HCT116 (cell line): ENCODE measurements at regions not wholly inside any gene's neighbourhood (a gene's known extent, or its start where the extent isn't known, plus 50 kb on each side); places are given as distances from the start of the nearest gene placed in this dataset.

Source experiments
- ATAC-seq: fragments of 200-7000 bp; cut with Tn5 transposase; 2 replicates; pipeline ENCODE4 v1.9.1; 2020; ENCODE audit warnings: mild to moderate bottlenecking, moderate library complexity
- BruUV-seq: library from RNA; stranded (reverse); fragments of 400-500 nt; replicated peaks from 2 replicates; lab custom pipeline; 2021; lab: Mats Ljungman, UMichigan
- CTCF ChIA-PET: fragments of 300-600 bp; sonication (Branson Sonifier 250); formaldehyde crosslinking; loops from one replicate; lab custom pipeline; 2021; ENCODE audit warnings: antibody characterized with exemption; lab: Charles Lee
- POLR2A ChIA-PET: fragments of 300-600, 350-600 bp; sonication (Branson Sonifier 250); formaldehyde crosslinking; loops from one replicate; lab custom pipeline; 2021; ENCODE audit warnings: antibody characterized with exemption; lab: Charles Lee
- RAD21 ChIA-PET, 2 experiments: fragments of 300-600 bp; sonication (Branson Sonifier 250); formaldehyde crosslinking; loops; one replicate each; lab custom pipeline; 2023; ENCODE audit warnings: low total read pairs in 2 of 2; ENCODE audit not compliant: uncharacterized antibody in 2 of 2, unreplicated experiment in 2 of 2, low non-redundant PET in 1 of 2; lab: Charles Lee
- DNase-seq: peaks from one replicate; pipeline ENCODE4 v3.0.0-alpha.2; 2010; ENCODE audit warnings: low read depth, low spot score
- H2AFZ ChIP-seq: fragments of 200-600 bp; shearing (Covaris generic), sonication (generic); 2 replicates; pipeline ENCODE4 v1.6.1; 2017; ENCODE audit warnings: low read depth, mixed run types, mixed read lengths, antibody characterized with exemption, low read length; ENCODE audit not compliant: poor library complexity, severe bottlenecking
- H3K27ac ChIP-seq: 2 replicates; pipeline ENCODE4 v1.5.1; 2012; ENCODE audit warnings: low read depth, low read length
- H3K27me3 ChIP-seq: fragments of 200-600 bp; sonication (generic); 2 replicates; pipeline ENCODE4 v1.6.1; 2016; ENCODE audit warnings: mixed run types, low read length, mixed read lengths; ENCODE audit not compliant: insufficient read depth
- H3K36me3 ChIP-seq, 2 experiments: fragments of 200-500 bp in 1 of 2; fragments of 200-600 bp in 1 of 2; sonication (Bioruptor generic) in 1 of 2; sonication (generic) in 1 of 2; 2 replicates each; pipeline versions ENCODE4 v1.5.1 to v1.6.1; 2014 to 2016; ENCODE audit warnings: low read length in 2 of 2, inconsistent platforms in 1 of 2, mixed read lengths in 1 of 2, mixed run types in 1 of 2; ENCODE audit not compliant: insufficient read depth in 2 of 2, control insufficient read depth in 1 of 2
- H3K4me1 ChIP-seq, 2 experiments: fragments of 200-600 bp in 1 of 2; sonication (generic) in 1 of 2; 2 replicates each; pipeline versions ENCODE4 v1.5.1 to v1.6.1; 2012 to 2017; ENCODE audit warnings: low read length in 2 of 2, inconsistent platforms in 1 of 2, mild to moderate bottlenecking in 1 of 2, mixed read lengths in 1 of 2, mixed run types in 1 of 2, moderate library complexity in 1 of 2; ENCODE audit not compliant: insufficient read depth in 2 of 2, control insufficient read depth in 1 of 2
- H3K4me2 ChIP-seq: fragments of 200-600 bp; sonication (generic); 2 replicates; pipeline ENCODE4 v1.6.1; 2017; ENCODE audit warnings: mixed run types, low read length, mixed read lengths
- H3K4me3 ChIP-seq, 2 experiments: fragments of 200-600 bp in 1 of 2; sonication (generic) in 1 of 2; replicated peaks in 1 of 2; 2 replicates each; pipeline ENCODE4 v1.5.1; 2011 to 2016; ENCODE audit warnings: low read length in 2 of 2, control low read depth in 1 of 2, low read depth in 1 of 2, mild to moderate bottlenecking in 1 of 2, mixed read lengths in 1 of 2, mixed run types in 1 of 2
- H3K79me2 ChIP-seq: fragments of 200-600 bp; sonication (generic); 2 replicates; pipeline ENCODE4 v1.6.1; 2017; ENCODE audit warnings: mild to moderate bottlenecking, mixed run types, low read length, moderate library complexity, mixed read lengths; ENCODE audit not compliant: insufficient read depth
- H3K9ac ChIP-seq: fragments of 200-600 bp; sonication (generic); 2 replicates; pipeline ENCODE4 v1.6.1; 2016; ENCODE audit warnings: low read length, mixed read lengths
- H3K9me2 ChIP-seq: fragments of 200-600 bp; sonication (generic), shearing (Covaris generic); 2 replicates; pipeline ENCODE4 v1.6.1; 2017; ENCODE audit warnings: mixed run types, mild to moderate bottlenecking, moderate library complexity; ENCODE audit not compliant: insufficient read depth
- H3K9me3 ChIP-seq, 2 experiments: fragments of 200-500 bp in 1 of 2; fragments of 200-600 bp in 1 of 2; sonication (Bioruptor generic) in 1 of 2; sonication (generic) in 1 of 2; 2 replicates each; pipeline ENCODE4 v1.6.1; 2014 to 2017; ENCODE audit warnings: low read length in 2 of 2, mixed read lengths in 2 of 2, inconsistent platforms in 1 of 2, low read depth in 1 of 2, mild to moderate bottlenecking in 1 of 2, mixed run types in 1 of 2, moderate library complexity in 1 of 2; ENCODE audit not compliant: control insufficient read depth in 1 of 2, insufficient read depth in 1 of 2
- H4K20me1 ChIP-seq: fragments of 200-600 bp; sonication (generic), shearing (Covaris generic); 2 replicates; pipeline ENCODE4 v1.6.1; 2017; ENCODE audit warnings: mixed run types, mild to moderate bottlenecking, moderate library complexity; ENCODE audit not compliant: insufficient read depth
- EGR1 ChIP-seq: IDR thresholded peaks from 2 replicates; pipeline ENCODE4 v1.6.1; 2012; ENCODE audit warnings: low read depth
- EZH2 ChIP-seq: fragments of 200-600 bp; sonication (generic); IDR thresholded peaks from 2 replicates; pipeline ENCODE4 v1.6.1; 2017; ENCODE audit warnings: antibody characterized with exemption, mixed run types
- EZH2phosphoT487 ChIP-seq: fragments of 200-600 bp; IDR thresholded peaks from 2 replicates; pipeline ENCODE4 v1.6.1; 2018; ENCODE audit warnings: antibody characterized with exemption, borderline replicate concordance
- FOSL1 ChIP-seq: IDR thresholded peaks from 2 replicates; pipeline ENCODE4 v1.6.1; 2012; ENCODE audit warnings: low read depth
- JUND ChIP-seq: IDR thresholded peaks from 2 replicates; pipeline ENCODE4 v1.6.1; 2012
- POLR2A ChIP-seq: IDR thresholded peaks from 2 replicates; pipeline ENCODE4 v1.7.0; 2011; ENCODE audit warnings: borderline replicate concordance; ENCODE audit not compliant: insufficient read depth, insufficient read length; ENCODE audit errors: extremely low read depth
- POLR2AphosphoS5 ChIP-seq: IDR thresholded peaks from 2 replicates; pipeline ENCODE4 v1.6.1; 2011; ENCODE audit warnings: mild to moderate bottlenecking, low read depth, low read length, moderate library complexity
- RAD21 ChIP-seq: IDR thresholded peaks from 2 replicates; pipeline ENCODE4 v1.6.1; 2012; ENCODE audit warnings: low read depth, mild to moderate bottlenecking
- SIN3A ChIP-seq: IDR thresholded peaks from 2 replicates; pipeline ENCODE4 v1.6.1; 2012; ENCODE audit warnings: low read depth
- SRF ChIP-seq: IDR thresholded peaks from 2 replicates; pipeline ENCODE4 v1.6.1; 2012; ENCODE audit warnings: low read depth
- YY1 ChIP-seq: IDR thresholded peaks from 2 replicates; pipeline ENCODE4 v1.6.1; 2011; ENCODE audit warnings: low read length, low read depth, moderate library complexity, mild to moderate bottlenecking; ENCODE audit not compliant: insufficient replicate concordance; ENCODE audit errors: extremely low read depth
- intact Hi-C: fragments of 100-400 bp; cut with micrococcal nuclease; formaldehyde crosslinking; loops from 2 replicates; pipeline ENCODE4 v1.10.0; 2022
- TF ChIP-seq, protein P1 (sequence below), 3 experiments: fragments of 200-600 bp in 1 of 3; sonication (generic) in 1 of 3; IDR thresholded peaks in 2 of 3; conservative IDR thresholded peaks in 1 of 3; 2 replicates each; pipeline ENCODE4 v1.5.1; 2012 to 2017; ENCODE audit warnings: low read depth in 2 of 3, low read length in 2 of 3, antibody characterized with exemption in 1 of 3, borderline replicate concordance in 1 of 3, control low read depth in 1 of 3, mild to moderate bottlenecking in 1 of 3, mixed read lengths in 1 of 3, mixed run types in 1 of 3, moderate library complexity in 1 of 3; ENCODE audit not compliant: insufficient read depth in 1 of 3
- TF ChIP-seq, protein P2 (sequence below): IDR thresholded peaks from 2 replicates; pipeline ENCODE4 v1.6.1; 2012

DNA sequence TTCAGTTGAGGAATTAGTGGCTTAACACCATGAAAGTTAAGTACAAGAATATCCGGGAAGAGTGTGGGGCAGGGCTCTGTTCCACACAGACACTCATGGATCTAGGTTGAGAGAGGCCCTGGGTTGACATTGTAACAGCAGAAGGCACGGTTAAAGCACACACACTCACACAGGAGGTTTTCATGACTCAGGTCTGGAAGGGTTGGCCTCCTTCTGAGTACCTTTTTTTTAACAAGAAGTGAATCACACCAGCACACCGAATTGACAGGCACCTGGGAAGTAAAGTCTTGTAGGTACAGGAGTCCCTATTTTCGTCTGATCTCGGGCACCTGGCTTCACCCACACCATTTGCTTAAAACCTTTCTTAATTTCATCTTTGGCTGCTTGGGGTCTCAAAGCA is 509.4 kb upstream of the ADARB2 start:
- Histone ChIP-seq H4K20me1 (no peaks in the 10 kb centered on the region), H3K27ac (no peak overlapping the region), H3K4me2 (no peak overlapping the region), H3K4me3 (no peak overlapping the region), H3K36me3 (no peaks in the 10 kb centered on the region), H3K9ac (no peak overlapping the region), H3K79me2 (no peaks in the 10 kb centered on the region), H3K9me3 (peaks cover 6 to 50% of the 10 kb centered on the region in 2 experiments; a peak in 2 of 4 replicates), H3K9me2 (no peaks in the 10 kb centered on the region), H3K4me1 (no peaks in the 10 kb centered on the region), H3K27me3 (no peaks in the 10 kb centered on the region), H2AFZ (no peak overlapping the region)
- ChIA-PET POLR2A (no interaction called here), CTCF (no interaction called here), RAD21 (no interaction called here)
- DNase-seq (no peak), ATAC-seq (no peak)
- intact Hi-C loops = no loop called here
- BruUV-seq = no TSS peak
- no peak for TF ChIP-seq POLR2A
- TF ChIP-seq, protein P1, sequence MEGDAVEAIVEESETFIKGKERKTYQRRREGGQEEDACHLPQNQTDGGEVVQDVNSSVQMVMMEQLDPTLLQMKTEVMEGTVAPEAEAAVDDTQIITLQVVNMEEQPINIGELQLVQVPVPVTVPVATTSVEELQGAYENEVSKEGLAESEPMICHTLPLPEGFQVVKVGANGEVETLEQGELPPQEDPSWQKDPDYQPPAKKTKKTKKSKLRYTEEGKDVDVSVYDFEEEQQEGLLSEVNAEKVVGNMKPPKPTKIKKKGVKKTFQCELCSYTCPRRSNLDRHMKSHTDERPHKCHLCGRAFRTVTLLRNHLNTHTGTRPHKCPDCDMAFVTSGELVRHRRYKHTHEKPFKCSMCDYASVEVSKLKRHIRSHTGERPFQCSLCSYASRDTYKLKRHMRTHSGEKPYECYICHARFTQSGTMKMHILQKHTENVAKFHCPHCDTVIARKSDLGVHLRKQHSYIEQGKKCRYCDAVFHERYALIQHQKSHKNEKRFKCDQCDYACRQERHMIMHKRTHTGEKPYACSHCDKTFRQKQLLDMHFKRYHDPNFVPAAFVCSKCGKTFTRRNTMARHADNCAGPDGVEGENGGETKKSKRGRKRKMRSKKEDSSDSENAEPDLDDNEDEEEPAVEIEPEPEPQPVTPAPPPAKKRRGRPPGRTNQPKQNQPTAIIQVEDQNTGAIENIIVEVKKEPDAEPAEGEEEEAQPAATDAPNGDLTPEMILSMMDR (IDR thresholded peaks at IDR 0.05 in 2 of 3, conservative IDR thresholded peaks at IDR 0.05 in 1 of 3; ENCODE audit: borderline replicate concordance in 1 of 3, insufficient read depth in 1 of 3, low read depth in 2 of 3, low read length in 2 of 3) = no peak
- no peak for TF ChIP-seq SIN3A
- no peak for TF ChIP-seq EGR1
- TF ChIP-seq POLR2AphosphoS5 = no peak
- TF ChIP-seq EZH2phosphoT487 = no peak
- TF ChIP-seq SRF = no peak
- TF ChIP-seq, protein P2, sequence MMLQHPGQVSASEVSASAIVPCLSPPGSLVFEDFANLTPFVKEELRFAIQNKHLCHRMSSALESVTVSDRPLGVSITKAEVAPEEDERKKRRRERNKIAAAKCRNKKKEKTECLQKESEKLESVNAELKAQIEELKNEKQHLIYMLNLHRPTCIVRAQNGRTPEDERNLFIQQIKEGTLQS = no peak
- TF ChIP-seq YY1 = no peak
- TF ChIP-seq RAD21 = no peak
- TF ChIP-seq FOSL1 = no peak
- no peak for TF ChIP-seq JUND
- no peak for TF ChIP-seq EZH2
